CD8-positive, alpha-beta memory T cell (primary cell): ENCODE measurements at regions not wholly inside any gene's neighbourhood (a gene's known extent, or its start where the extent isn't known, plus 50 kb on each side); places are given as distances from the start of the nearest gene placed in this dataset.
"Not testable (repeated sequence)": the region's sequence is repeated elsewhere in the genome, so short reads cannot be mapped to it uniquely, and the experiment has no call there.

Experiments used
- CTCF ChIA-PET: fragments of 350-600 bp; sonication (Branson Sonifier 250); formaldehyde crosslinking; loops from one replicate; lab custom pipeline; 2021; ENCODE audit warnings: antibody characterized with exemption; lab: Charles Lee
- POLR2A ChIA-PET: fragments of 350-600 bp; sonication (Branson Sonifier 250); formaldehyde crosslinking; loops from one replicate; lab custom pipeline; 2021; ENCODE audit warnings: antibody characterized with exemption; lab: Charles Lee
- DNase-seq, 5 donors: peaks; one replicate each; pipeline versions ENCODE4 v3.0.0 to v3.0.0-alpha.2; 2020 to 2022; ENCODE audit warnings: mixed read lengths in 1 of 5
- H3K27ac ChIP-seq: one replicate; pipeline ENCODE4 v1.7.0; 2013; ENCODE audit warnings: low read depth, mild to moderate bottlenecking, low read length, moderate library complexity
- H3K27me3 ChIP-seq: 2 replicates; pipeline ENCODE4 v1.7.0; 2013; ENCODE audit warnings: low read length, mild to moderate bottlenecking; ENCODE audit not compliant: insufficient read depth, poor library complexity, severe bottlenecking
- H3K36me3 ChIP-seq: 2 replicates; pipeline ENCODE4 v1.7.0; 2013; ENCODE audit warnings: mild to moderate bottlenecking, low read length, moderate library complexity; ENCODE audit not compliant: insufficient read depth
- H3K4me1 ChIP-seq: 2 replicates; pipeline ENCODE4 v1.7.0; 2013; ENCODE audit warnings: mild to moderate bottlenecking, low read length, moderate library complexity; ENCODE audit not compliant: insufficient read depth
- H3K4me3 ChIP-seq: 2 replicates; pipeline ENCODE4 v1.7.0; 2013; ENCODE audit warnings: mild to moderate bottlenecking, low read length
- H3K9me3 ChIP-seq: 2 replicates; pipeline ENCODE4 v1.7.0; 2013; ENCODE audit warnings: mild to moderate bottlenecking, low read length
- H3K27ac Mint-ChIP-seq, 8 donors: one replicate each; pipeline ENCODE4 v1.8.0; 2020 to 2021; ENCODE audit warnings: mixed read lengths in 8 of 8, mild to moderate bottlenecking in 6 of 8, inconsistent platforms in 3 of 8, moderate library complexity in 3 of 8
- H3K27me3 Mint-ChIP-seq, 2 donors: one replicate each; pipeline ENCODE4 v1.8.0; 2020 to 2021; ENCODE audit warnings: mixed read lengths in 2 of 2, mild to moderate bottlenecking in 1 of 2, moderate library complexity in 1 of 2
- H3K36me3 Mint-ChIP-seq, 3 donors: one replicate each; pipeline ENCODE4 v1.8.0; 2020 to 2021; ENCODE audit warnings: mixed read lengths in 3 of 3, inconsistent platforms in 1 of 3, mild to moderate bottlenecking in 1 of 3
- H3K4me1 Mint-ChIP-seq, 3 donors: one replicate each; pipeline ENCODE4 v1.8.0; 2020 to 2021; ENCODE audit warnings: mixed read lengths in 3 of 3, inconsistent platforms in 1 of 3, mild to moderate bottlenecking in 1 of 3
- H3K4me3 Mint-ChIP-seq, 7 donors: one replicate each; pipeline ENCODE4 v1.8.0; 2020 to 2021; ENCODE audit warnings: mixed read lengths in 7 of 7, mild to moderate bottlenecking in 6 of 7, moderate library complexity in 4 of 7, inconsistent platforms in 2 of 7
- H3K9me3 Mint-ChIP-seq, 5 donors: one replicate each; pipeline ENCODE4 v1.8.0; 2020 to 2022; ENCODE audit warnings: mixed read lengths in 5 of 5, mild to moderate bottlenecking in 3 of 5, moderate library complexity in 2 of 5, inconsistent platforms in 1 of 5

- no peaks in the 10 kb centered on the region for H3K36me3 ChIP-seq
- peaks cover 0 to 2% of the 10 kb centered on the region in 2 donors for H3K27me3 Mint-ChIP-seq
- H3K4me3 ChIP-seq = no peak overlapping the region
- H3K27me3 ChIP-seq = no peaks in the 10 kb centered on the region
- H3K36me3 Mint-ChIP-seq = no peaks in the 10 kb centered on the region
- no peak overlapping the region for H3K27ac ChIP-seq
- peaks cover 5 to 39% (median 13%) of the 10 kb centered on the region in 5 donors for H3K9me3 Mint-ChIP-seq
- DNase-seq = no peak
- no peaks in the 10 kb centered on the region for H3K4me1 ChIP-seq
- H3K4me3 Mint-ChIP-seq = no peak overlapping the region
- H3K4me1 Mint-ChIP-seq = no peaks in the 10 kb centered on the region
- no peak overlapping the region for H3K27ac Mint-ChIP-seq
- ChIA-PET CTCF (interaction anchor here (1.4 kb wide), 1 partner anchor 45 kb away, joined by 3 read pairs; no protein-coding TSS in a partner anchor), POLR2A (no interaction called here)
- H3K9me3 ChIP-seq = no peaks in the 10 kb centered on the region
Measured at GRCh38 chr4:64935469-64936001, 526.3 kb upstream of the TECRL start.

DNA sequence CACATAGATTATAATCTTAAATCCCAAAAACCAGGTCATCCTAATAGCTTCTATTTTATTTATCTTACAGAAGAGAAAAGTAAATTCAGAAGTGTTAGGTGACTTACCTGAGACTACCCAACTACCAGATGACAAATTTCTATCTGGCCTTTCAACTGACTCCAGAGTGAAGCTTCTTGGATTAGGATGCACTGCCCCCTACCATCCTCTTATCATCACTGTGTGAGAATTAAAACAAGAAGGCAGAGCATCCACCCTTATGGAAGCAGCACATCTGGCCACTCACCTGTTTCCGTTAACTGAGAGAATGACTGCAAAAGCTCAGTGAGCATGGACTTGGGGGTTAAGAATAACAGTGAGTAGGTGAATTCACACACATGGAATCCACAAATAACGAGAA, 502.6 kb upstream of the TECRL start:
- POLR2A ChIA-PET = no interaction called here

DNA sequence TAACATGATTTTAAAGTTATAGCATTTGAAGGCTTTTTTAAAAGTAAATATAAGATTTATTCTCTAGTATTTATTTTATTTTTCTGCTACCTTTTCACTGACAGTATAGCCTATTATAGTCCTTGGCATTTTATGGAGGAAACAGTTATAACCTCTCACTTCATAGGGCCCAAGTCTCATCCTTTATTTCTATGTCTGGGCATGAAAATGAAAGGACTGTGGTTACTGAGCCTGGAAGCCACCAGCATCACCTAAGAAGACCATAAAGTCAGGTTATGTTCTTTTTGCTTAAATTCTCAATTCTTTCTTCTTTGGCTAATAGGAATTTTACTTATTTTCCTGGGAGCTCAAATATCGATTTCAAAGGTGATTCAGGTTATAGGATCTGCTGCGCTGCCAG, 494.7 kb upstream of the TECRL start:
- Histone ChIP-seq H3K27me3 (no peaks in the 10 kb centered on the region), H3K27ac (no peak overlapping the region), H3K4me3 (no peak overlapping the region), H3K4me1 (no peaks in the 10 kb centered on the region), H3K9me3 (no peaks in the 10 kb centered on the region), H3K36me3 (no peaks in the 10 kb centered on the region)
- POLR2A ChIA-PET = no interaction called here
- peaks cover 2 to 8% (median 5%) of the 10 kb centered on the region in 5 donors for H3K9me3 Mint-ChIP-seq
- no peaks in the 10 kb centered on the region for H3K4me1 Mint-ChIP-seq
- H3K27me3 Mint-ChIP-seq = no peaks in the 10 kb centered on the region
- no peak overlapping the region for H3K4me3 Mint-ChIP-seq
- peaks cover 0 to 2% (median 0%) of the 10 kb centered on the region in 3 donors for H3K36me3 Mint-ChIP-seq
- DNase-seq = no peak
- no peak overlapping the region for H3K27ac Mint-ChIP-seq
- CTCF ChIA-PET = no interaction called here

More for the DNA sequence above, 502.6 kb upstream of the TECRL start:
- Histone ChIP-seq H3K27me3 (no peaks in the 10 kb centered on the region), H3K9me3 (no peaks in the 10 kb centered on the region), H3K4me1 (no peaks in the 10 kb centered on the region), H3K4me3 (no peak overlapping the region), H3K27ac (no peak overlapping the region), H3K36me3 (no peaks in the 10 kb centered on the region)
- Mint-ChIP-seq H3K36me3 (no peaks in the 10 kb centered on the region), H3K27me3 (no peaks in the 10 kb centered on the region), H3K4me3 (no peak overlapping the region), H3K4me1 (no peaks in the 10 kb centered on the region), H3K9me3 (peaks cover 1 to 25% (median 9%) of the 10 kb centered on the region in 5 donors), H3K27ac (no peak overlapping the region)
- DNase-seq = no peak
- CTCF ChIA-PET = no interaction called here

- H3K4me3 ChIP-seq = no peak overlapping the region
- ChIA-PET POLR2A (no interaction called here), CTCF (no interaction called here)
- H3K27me3 Mint-ChIP-seq = no peaks in the 10 kb centered on the region
- no peak overlapping the region for H3K4me3 Mint-ChIP-seq
- H3K9me3 ChIP-seq = peaks cover 4% of the 10 kb centered on the region
- H3K9me3 Mint-ChIP-seq = peaks cover 2 to 11% (median 5%) of the 10 kb centered on the region in 5 donors
- no peaks in the 10 kb centered on the region for H3K4me1 ChIP-seq
- no peaks in the 10 kb centered on the region for H3K27me3 ChIP-seq
- no peak for DNase-seq
- no peaks in the 10 kb centered on the region for H3K36me3 ChIP-seq
- H3K27ac ChIP-seq = no peak overlapping the region
- H3K36me3 Mint-ChIP-seq = peaks cover 0 to 2% (median 0%) of the 10 kb centered on the region in 3 donors
- no peaks in the 10 kb centered on the region for H3K4me1 Mint-ChIP-seq
- H3K27ac Mint-ChIP-seq = no peak overlapping the region
Measured at GRCh38 chr4:64899563-64899962, 490.3 kb upstream of the TECRL start.

GRCh38 chr4:64899030-64899429, 489.8 kb upstream of the TECRL start:
- not testable (repeated sequence) for H3K27me3 Mint-ChIP-seq

GRCh38 chr4:64897683-64898082, 488.4 kb upstream of the TECRL start:
- peaks cover 3 to 12% (median 5%) of the 10 kb centered on the region in 5 donors for H3K9me3 Mint-ChIP-seq
- DNase-seq = no peak
- no peaks in the 10 kb centered on the region for H3K27me3 ChIP-seq
- no peak overlapping the region for H3K27ac ChIP-seq
- CTCF ChIA-PET = no interaction called here
- no peaks in the 10 kb centered on the region for H3K4me1 Mint-ChIP-seq
- H3K27me3 Mint-ChIP-seq = no peaks in the 10 kb centered on the region
- POLR2A ChIA-PET = no interaction called here
- peaks cover 4% of the 10 kb centered on the region for H3K9me3 ChIP-seq
- no peaks in the 10 kb centered on the region for H3K36me3 ChIP-seq
- no peak overlapping the region for H3K4me3 ChIP-seq
- H3K4me3 Mint-ChIP-seq = no peak overlapping the region
- no peak overlapping the region for H3K27ac Mint-ChIP-seq
- H3K4me1 ChIP-seq = no peaks in the 10 kb centered on the region
- H3K36me3 Mint-ChIP-seq = peaks cover 0 to 2% (median 0%) of the 10 kb centered on the region in 3 donors

More at GRCh38 chr4:64899030-64899429, 489.8 kb upstream of the TECRL start:
- H3K36me3 Mint-ChIP-seq, POLR2A ChIA-PET, H3K4me1 ChIP-seq, H3K27ac Mint-ChIP-seq, H3K36me3 ChIP-seq, H3K9me3 ChIP-seq, H3K4me1 Mint-ChIP-seq, CTCF ChIA-PET, H3K27me3 ChIP-seq, DNase-seq, H3K4me3 Mint-ChIP-seq, H3K27ac ChIP-seq, H3K4me3 ChIP-seq: not testable (repeated sequence)
- peaks cover 2 to 12% (median 5%) of the 10 kb centered on the region in 5 donors for H3K9me3 Mint-ChIP-seq

DNA sequence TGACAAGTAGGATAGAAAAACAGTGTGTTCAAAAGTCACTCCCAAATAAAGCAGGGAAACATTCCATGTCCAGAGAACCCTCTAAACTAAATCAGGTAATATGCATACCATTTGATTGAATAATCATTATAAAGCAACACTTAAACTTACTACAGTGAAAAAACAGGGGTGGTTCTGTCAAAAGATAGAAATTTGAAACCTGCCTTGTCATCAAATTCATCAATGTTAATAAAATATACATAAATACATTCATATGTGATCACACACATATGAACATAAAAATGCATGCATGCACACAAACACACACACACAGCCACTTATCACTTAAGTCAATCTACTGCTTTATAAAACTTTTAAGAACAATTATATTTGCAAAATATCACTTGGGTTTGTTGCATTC, 485.8 kb upstream of the TECRL start:
- no peaks in the 10 kb centered on the region for H3K27me3 Mint-ChIP-seq
- H3K36me3 ChIP-seq = no peaks in the 10 kb centered on the region
- no peaks in the 10 kb centered on the region for H3K4me1 ChIP-seq
- H3K36me3 Mint-ChIP-seq = no peaks in the 10 kb centered on the region
- no peak for DNase-seq
- H3K4me1 Mint-ChIP-seq = no peaks in the 10 kb centered on the region
- H3K4me3 ChIP-seq = no peak overlapping the region
- POLR2A ChIA-PET = no interaction called here
- H3K27ac ChIP-seq = no peak overlapping the region
- CTCF ChIA-PET = no interaction called here
- H3K27ac Mint-ChIP-seq = no peak overlapping the region
- H3K27me3 ChIP-seq = no peaks in the 10 kb centered on the region
- no peak overlapping the region for H3K4me3 Mint-ChIP-seq
- H3K9me3 ChIP-seq = peaks cover 4% of the 10 kb centered on the region
- H3K9me3 Mint-ChIP-seq = peaks cover 2 to 13% (median 5%) of the 10 kb centered on the region in 5 donors

DNA sequence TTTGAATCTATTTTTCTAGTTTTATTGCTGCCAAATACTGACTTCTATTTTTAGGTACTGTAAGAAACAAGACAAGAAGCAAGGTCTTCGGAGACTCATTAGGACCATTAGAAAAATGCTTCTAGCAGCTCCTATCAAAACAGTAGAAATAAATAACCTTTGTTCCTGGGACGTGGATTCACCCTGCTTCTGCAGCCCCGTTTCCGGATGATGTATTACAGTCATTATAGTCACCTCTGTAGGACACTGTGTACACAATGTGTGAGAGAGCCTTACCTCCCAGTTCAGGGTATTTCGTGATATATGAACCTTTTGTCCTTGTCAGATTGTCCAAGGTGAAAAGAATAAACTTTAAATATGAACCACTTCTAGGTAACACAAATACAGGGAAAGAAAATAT, 484.0 kb upstream of the TECRL start:
- DNase-seq = no peak
- H3K27ac Mint-ChIP-seq = no peak overlapping the region
- Histone ChIP-seq H3K27ac (no peak overlapping the region), H3K27me3 (no peaks in the 10 kb centered on the region), H3K4me1 (no peaks in the 10 kb centered on the region), H3K9me3 (peaks cover 4% of the 10 kb centered on the region), H3K4me3 (no peak overlapping the region), H3K36me3 (no peaks in the 10 kb centered on the region)
- no peaks in the 10 kb centered on the region for H3K36me3 Mint-ChIP-seq
- H3K4me3 Mint-ChIP-seq = no peak overlapping the region
- H3K27me3 Mint-ChIP-seq = no peaks in the 10 kb centered on the region
- H3K4me1 Mint-ChIP-seq = no peaks in the 10 kb centered on the region
- ChIA-PET POLR2A (no interaction called here), CTCF (no interaction called here)
- peaks cover 0 to 17% (median 4%) of the 10 kb centered on the region in 5 donors for H3K9me3 Mint-ChIP-seq
